SU-DHL-6 (cell line): ENCODE measurements at regions not wholly inside any gene's neighbourhood (a gene's known extent, or its start where the extent isn't known, plus 50 kb on each side); places are given as distances from the start of the nearest gene placed in this dataset.

ENCODE experiments used
- H2AFZ ChIP-seq: fragments of 200-600 bp; sonication (generic); 2 replicates; pipeline ENCODE4 v1.6.1; 2014; ENCODE audit warnings: low read depth, mild to moderate bottlenecking, moderate library complexity, mixed read lengths, antibody characterized with exemption, low read length; ENCODE audit not compliant: severe bottlenecking
- H3F3A ChIP-seq: fragments of 200-600 bp; shearing (Covaris generic); 2 replicates; pipeline ENCODE4 v1.6.0; 2016; ENCODE audit warnings: antibody characterized with exemption, mild to moderate bottlenecking; ENCODE audit not compliant: insufficient read depth
- H3K27ac ChIP-seq: fragments of 200-600 bp; sonication (generic); 2 replicates; pipeline ENCODE4 v1.5.1; 2016; ENCODE audit warnings: low read depth, mild to moderate bottlenecking, low read length, moderate library complexity, mixed read lengths
- H3K27me3 ChIP-seq: fragments of 200-600 bp; sonication (generic), shearing (Covaris generic); 2 replicates; pipeline ENCODE4 v1.6.0; 2014; ENCODE audit warnings: mild to moderate bottlenecking, low read length
- H3K36me3 ChIP-seq: fragments of 200-600 bp; sonication (generic); 2 replicates; pipeline ENCODE4 v1.6.1; 2014; ENCODE audit warnings: mild to moderate bottlenecking, low read length, mixed read lengths
- H3K4me2 ChIP-seq: fragments of 300-600, 200-600 bp; shearing (Covaris generic), sonication (generic); 2 replicates; pipeline ENCODE4 v1.6.0; 2014; ENCODE audit warnings: low read length, low read depth, mild to moderate bottlenecking; ENCODE audit not compliant: poor library complexity, severe bottlenecking
- H3K4me3 ChIP-seq: fragments of 200-600 bp; sonication (generic); 2 replicates; pipeline ENCODE4 v1.5.1; 2014; ENCODE audit warnings: antibody characterized with exemption, low read length, mild to moderate bottlenecking, mixed read lengths; ENCODE audit not compliant: insufficient read depth, poor library complexity, severe bottlenecking
- H3K79me2 ChIP-seq: fragments of 200-600 bp; sonication (generic); 2 replicates; pipeline ENCODE4 v1.6.1; 2014; ENCODE audit warnings: mild to moderate bottlenecking, low read length, moderate library complexity; ENCODE audit not compliant: insufficient read depth
- H3K9ac ChIP-seq: fragments of 200-600 bp; sonication (generic); 2 replicates; pipeline ENCODE4 v1.7.0; 2014; ENCODE audit warnings: mild to moderate bottlenecking, low read length
- H3K9me2 ChIP-seq: fragments of 200-600 bp; sonication (generic); replicated peaks from 2 replicates; pipeline ENCODE4 v1.6.1; 2014; ENCODE audit warnings: low read length; ENCODE audit not compliant: insufficient read depth
- H3K9me3 ChIP-seq: fragments of 200-600 bp; sonication (generic); 2 replicates; pipeline ENCODE4 v1.6.1; 2014; ENCODE audit warnings: low read length, mixed read lengths; ENCODE audit not compliant: insufficient read depth
- H4K20me1 ChIP-seq: fragments of 200-600 bp; sonication (generic); 2 replicates; pipeline ENCODE4 v1.6.1; 2014; ENCODE audit warnings: low read depth, mild to moderate bottlenecking, antibody characterized with exemption, low read length, moderate library complexity, mixed read lengths
- CTCF ChIP-seq: fragments of 200-600 bp; sonication (generic); IDR thresholded peaks from one replicate; pipeline ENCODE4 v1.5.1; 2017; ENCODE audit warnings: antibody characterized with exemption, mild to moderate bottlenecking, low read length, moderate library complexity; ENCODE audit not compliant: insufficient read depth, poor library complexity, severe bottlenecking
- EZH2phosphoT487 ChIP-seq: fragments of 200-600 bp; sonication (generic), shearing (Covaris generic); conservative IDR thresholded peaks from 2 replicates; pipeline ENCODE4 v1.6.1; 2018; ENCODE audit warnings: mild to moderate bottlenecking, antibody characterized with exemption, low read length, moderate library complexity, mixed read lengths

- Histone ChIP-seq H3K4me3 (no peak overlapping the region), H3K4me2 (no peak overlapping the region), H3K36me3 (no peaks in the 10 kb centered on the region), H2AFZ (no peak overlapping the region), H3F3A (no peaks in the 10 kb centered on the region), H4K20me1 (no peaks in the 10 kb centered on the region), H3K27me3 (0 out of 2 replicates have a peak, but pooled peaks cover 4% of the 10 kb centered on the region), H3K9me2 (no peaks in the 10 kb centered on the region), H3K27ac (no peak overlapping the region), H3K79me2 (no peaks in the 10 kb centered on the region), H3K9me3 (no peaks in the 10 kb centered on the region), H3K9ac (no peak overlapping the region)
- no peak for TF ChIP-seq CTCF
- no peak for TF ChIP-seq EZH2phosphoT487
These were observed 113.4 kb upstream of the TANK start for GRCh38 chr2:161046876-161047275.

GRCh38 chr2:161048317-161048716, 111.9 kb upstream of the TANK start:
- Histone ChIP-seq H3K9me2 (no peaks in the 10 kb centered on the region), H4K20me1 (no peaks in the 10 kb centered on the region), H3K27me3 (0 out of 2 replicates have a peak, but pooled peaks cover 4% of the 10 kb centered on the region), H3K9me3 (no peaks in the 10 kb centered on the region), H3K79me2 (no peaks in the 10 kb centered on the region), H2AFZ (no peak overlapping the region), H3F3A (no peaks in the 10 kb centered on the region), H3K9ac (no peak overlapping the region), H3K4me2 (no peak overlapping the region), H3K36me3 (no peaks in the 10 kb centered on the region), H3K27ac (no peak overlapping the region), H3K4me3 (no peak overlapping the region)
- TF ChIP-seq EZH2phosphoT487 (no peak), CTCF (no peak)

GRCh38 chr2:161049559-161049958, 110.7 kb upstream of the TANK start:
- Histone ChIP-seq H3K36me3 (no peaks in the 10 kb centered on the region), H3K9me3 (no peaks in the 10 kb centered on the region), H4K20me1 (no peaks in the 10 kb centered on the region), H3K79me2 (no peaks in the 10 kb centered on the region), H3K4me3 (no peak overlapping the region), H3K27me3 (0 out of 2 replicates have a peak, but pooled peaks cover 4% of the 10 kb centered on the region), H2AFZ (no peak overlapping the region), H3K27ac (no peak overlapping the region), H3F3A (no peaks in the 10 kb centered on the region), H3K9ac (no peak overlapping the region), H3K4me2 (no peak overlapping the region), H3K9me2 (no peaks in the 10 kb centered on the region)
- TF ChIP-seq CTCF (no peak), EZH2phosphoT487 (no peak)
